ENCODE measurements at regions not wholly inside any gene's neighbourhood (a gene's known extent, or its start where the extent isn't known, plus 50 kb on each side); places are given as distances from the start of the nearest gene placed in this dataset.

DNA sequence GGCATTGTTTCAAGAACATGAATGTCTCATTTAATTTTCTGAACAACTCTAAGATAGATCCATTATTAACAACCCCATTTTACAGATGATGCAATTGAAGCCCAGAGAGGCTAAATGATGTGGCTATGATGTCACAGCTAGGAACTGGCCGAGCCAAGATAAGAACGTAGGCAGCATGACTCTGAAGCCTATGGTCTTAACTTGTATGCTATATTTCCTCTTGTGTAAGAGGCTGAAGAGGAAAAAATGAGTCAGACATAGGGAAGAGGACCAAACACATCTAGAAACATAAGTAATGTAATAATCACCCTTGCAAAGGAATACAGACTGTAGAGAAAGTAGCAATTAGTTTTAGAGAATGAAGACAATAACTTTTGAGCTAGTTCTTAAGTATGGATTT lies 416.8 kb downstream of the FIGN start:
- intact Hi-C loops (cut with micrococcal nuclease), result no loop called here
- DNase-seq, result no peak
- Histone ChIP-seq H3K4me3 (replicated peaks in 1 of 3; ENCODE audit: low read depth in 2 of 3, low read length in 3 of 3) (no peak overlapping the region), H3K4me1 (ENCODE audit: control insufficient read depth in 1 of 2, insufficient read depth in 2 of 2, low read length in 2 of 2) (no peaks in the 10 kb centered on the region), H3K27ac (ENCODE audit: low read depth in 1 of 2, low read length in 2 of 2) (no peak overlapping the region), H3K27me3 (ENCODE audit: control insufficient read depth in 2 of 2, insufficient read depth in 2 of 2, low read length in 2 of 2) (no peaks in the 10 kb centered on the region), H4K20me1 (ENCODE audit: insufficient read depth, low read length) (no peaks in the 10 kb centered on the region), H3K9ac (ENCODE audit: insufficient read depth, low read length, poor library complexity, severe bottlenecking) (no peak overlapping the region), H3K36me3 (replicated peaks in 1 of 2; ENCODE audit: control insufficient read depth in 1 of 2, insufficient read depth in 2 of 2, low read length in 2 of 2) (no peaks in the 10 kb centered on the region), H3K9me3 (replicated peaks in 1 of 2; ENCODE audit: control insufficient read depth in 1 of 2, insufficient read depth in 1 of 2, low read length in 2 of 2) (peaks cover 0 to 3% of the 10 kb centered on the region in 2 donors), H2AFZ (ENCODE audit: insufficient read depth, low read depth, low read length, poor library complexity, severe bottlenecking) (no peak overlapping the region), H3K79me2 (ENCODE audit: insufficient read depth, low read length) (no peaks in the 10 kb centered on the region), H3K4me2 (replicated peaks; ENCODE audit: extremely low read depth, low read length, poor library complexity, severe bottlenecking) (no peak overlapping the region)
- no peaks in the 10 kb centered on the region for H3K27me3 Mint-ChIP-seq (ENCODE audit: low read depth in 3 of 3)
- no peak overlapping the region for H3K4me3 Mint-ChIP-seq
- TF ChIP-seq, protein P1, sequence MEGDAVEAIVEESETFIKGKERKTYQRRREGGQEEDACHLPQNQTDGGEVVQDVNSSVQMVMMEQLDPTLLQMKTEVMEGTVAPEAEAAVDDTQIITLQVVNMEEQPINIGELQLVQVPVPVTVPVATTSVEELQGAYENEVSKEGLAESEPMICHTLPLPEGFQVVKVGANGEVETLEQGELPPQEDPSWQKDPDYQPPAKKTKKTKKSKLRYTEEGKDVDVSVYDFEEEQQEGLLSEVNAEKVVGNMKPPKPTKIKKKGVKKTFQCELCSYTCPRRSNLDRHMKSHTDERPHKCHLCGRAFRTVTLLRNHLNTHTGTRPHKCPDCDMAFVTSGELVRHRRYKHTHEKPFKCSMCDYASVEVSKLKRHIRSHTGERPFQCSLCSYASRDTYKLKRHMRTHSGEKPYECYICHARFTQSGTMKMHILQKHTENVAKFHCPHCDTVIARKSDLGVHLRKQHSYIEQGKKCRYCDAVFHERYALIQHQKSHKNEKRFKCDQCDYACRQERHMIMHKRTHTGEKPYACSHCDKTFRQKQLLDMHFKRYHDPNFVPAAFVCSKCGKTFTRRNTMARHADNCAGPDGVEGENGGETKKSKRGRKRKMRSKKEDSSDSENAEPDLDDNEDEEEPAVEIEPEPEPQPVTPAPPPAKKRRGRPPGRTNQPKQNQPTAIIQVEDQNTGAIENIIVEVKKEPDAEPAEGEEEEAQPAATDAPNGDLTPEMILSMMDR (IDR thresholded peaks at IDR 0.05), result no peak
- no peak overlapping the region for H3K27ac Mint-ChIP-seq
- H3K4me1 Mint-ChIP-seq, result no peaks in the 10 kb centered on the region
- H3K36me3 Mint-ChIP-seq, result no peaks in the 10 kb centered on the region
- peaks cover 0 to 4% (median 3%) of the 10 kb centered on the region in 7 donors for H3K9me3 Mint-ChIP-seq
- WGBS (ENCODE audit: insufficient coverage), result no CpG with 5 or more reads among the region's 2 CpGs

DNA sequence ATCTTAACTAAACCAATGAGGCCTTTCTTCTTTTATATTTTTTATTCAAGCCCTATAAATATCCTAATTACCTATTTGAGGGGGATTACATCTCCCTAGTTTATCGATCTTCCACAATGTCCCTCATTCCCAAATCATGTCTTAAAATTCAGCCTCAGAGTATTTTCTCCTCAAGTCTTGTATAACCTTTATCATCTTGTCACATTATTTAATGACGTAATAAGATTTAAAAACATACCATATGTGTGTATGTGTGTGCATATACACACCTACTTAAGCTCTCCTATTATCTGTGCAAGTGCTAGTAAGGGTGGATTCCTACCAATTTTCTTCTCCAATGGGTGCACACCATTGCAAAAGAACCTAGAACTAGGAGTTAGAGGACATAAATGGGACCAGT lies 421.1 kb downstream of the FIGN start:
- Histone ChIP-seq H3K36me3 (replicated peaks in 1 of 2; ENCODE audit: control insufficient read depth in 1 of 2, insufficient read depth in 2 of 2, low read length in 2 of 2) (no peaks in the 10 kb centered on the region), H3K9ac (ENCODE audit: insufficient read depth, low read length, poor library complexity, severe bottlenecking) (no peak overlapping the region)
- WGBS (ENCODE audit: insufficient coverage), result no CpG with 5 or more reads among the region's 2 CpGs

More for the DNA sequence above, 421.1 kb downstream of the FIGN start:
- H3K4me1 ChIP-seq (ENCODE audit: control insufficient read depth in 1 of 2, insufficient read depth in 2 of 2, low read length in 2 of 2), result no peaks in the 10 kb centered on the region
- H3K27me3 ChIP-seq (ENCODE audit: control insufficient read depth in 2 of 2, insufficient read depth in 2 of 2, low read length in 2 of 2), result no peaks in the 10 kb centered on the region
- no peak overlapping the region for H2AFZ ChIP-seq (ENCODE audit: insufficient read depth, low read depth, low read length, poor library complexity, severe bottlenecking)
- H4K20me1 ChIP-seq (ENCODE audit: insufficient read depth, low read length), result no peaks in the 10 kb centered on the region
- intact Hi-C loops (cut with micrococcal nuclease), result no loop called here
- no peak for DNase-seq
- Mint-ChIP-seq H3K36me3 (no peaks in the 10 kb centered on the region), H3K4me1 (no peaks in the 10 kb centered on the region), H3K27ac (no peak overlapping the region), H3K9me3 (peaks cover 0 to 5% (median 0%) of the 10 kb centered on the region in 7 donors), H3K4me3 (no peak overlapping the region), H3K27me3 (ENCODE audit: low read depth in 3 of 3) (no peaks in the 10 kb centered on the region)
- no peaks in the 10 kb centered on the region for H3K79me2 ChIP-seq (ENCODE audit: insufficient read depth, low read length)
- H3K9me3 ChIP-seq (replicated peaks in 1 of 2; ENCODE audit: control insufficient read depth in 1 of 2, insufficient read depth in 1 of 2, low read length in 2 of 2), result peaks cover 0 to 3% of the 10 kb centered on the region in 2 donors
- H3K4me3 ChIP-seq (replicated peaks in 1 of 3; ENCODE audit: low read depth in 2 of 3, low read length in 3 of 3), result no peak overlapping the region
- H3K27ac ChIP-seq (ENCODE audit: low read depth in 1 of 2, low read length in 2 of 2), result no peak overlapping the region
- TF ChIP-seq, protein P1 (IDR thresholded peaks at IDR 0.05), result no peak
- H3K4me2 ChIP-seq (replicated peaks; ENCODE audit: extremely low read depth, low read length, poor library complexity, severe bottlenecking), result no peak overlapping the region

All from CD14-positive monocyte (primary cell).